Liver (tissue), 8 donors: ENCODE measurements at regions not wholly inside any gene's neighbourhood (a gene's known extent, or its start where the extent isn't known, plus 50 kb on each side); places are given as distances from the start of the nearest gene placed in this dataset.

Experiments
- DNase-seq: peaks from one replicate; pipeline ENCODE4 v3.0.0-alpha.2; 2017; ENCODE audit warnings: low spot score
- H3K27ac ChIP-seq, 2 donors: one replicate each; pipeline ENCODE4 v1.7.0; 2013; ENCODE audit warnings: inconsistent platforms in 2 of 2, low read length in 2 of 2, control low read depth in 1 of 2, low read depth in 1 of 2, mild to moderate bottlenecking in 1 of 2
- H3K27me3 ChIP-seq, 4 donors: one replicate each; pipeline versions ENCODE4 v1.6.1 to v1.7.0; 2013; ENCODE audit warnings: low read length in 3 of 4, inconsistent platforms in 1 of 4, mild to moderate bottlenecking in 1 of 4, moderate library complexity in 1 of 4; ENCODE audit not compliant: control insufficient read depth in 4 of 4, insufficient read depth in 4 of 4
- H3K36me3 ChIP-seq, 4 donors: one replicate each; pipeline versions ENCODE4 v1.6.1 to v1.7.0; 2013; ENCODE audit warnings: low read length in 3 of 4, mild to moderate bottlenecking in 3 of 4, low read depth in 1 of 4, moderate library complexity in 1 of 4; ENCODE audit not compliant: control insufficient read depth in 4 of 4, insufficient read depth in 3 of 4
- H3K4me1 ChIP-seq, 4 donors: one replicate each; pipeline versions ENCODE4 v1.6.1 to v1.7.0; 2013; ENCODE audit warnings: low read length in 3 of 4, mild to moderate bottlenecking in 3 of 4, moderate library complexity in 1 of 4; ENCODE audit not compliant: control insufficient read depth in 4 of 4, insufficient read depth in 4 of 4
- H3K4me3 ChIP-seq, 3 donors: one replicate each; pipeline versions ENCODE4 v1.6.1 to v1.7.0; 2013; ENCODE audit warnings: low read length in 3 of 3, control low read depth in 1 of 3, low read depth in 1 of 3, mild to moderate bottlenecking in 1 of 3
- H3K9ac ChIP-seq, 2 donors: one replicate each; pipeline ENCODE4 v1.7.0; 2013; ENCODE audit warnings: low read length in 2 of 2, mild to moderate bottlenecking in 2 of 2, moderate library complexity in 2 of 2, control low read depth in 1 of 2, low read depth in 1 of 2
- H3K9me3 ChIP-seq, 4 donors: one replicate each; pipeline versions ENCODE4 v1.6.1 to v1.7.0; 2013; ENCODE audit warnings: low read length in 3 of 4; ENCODE audit not compliant: control insufficient read depth in 4 of 4
- FOXA2 ChIP-seq: IDR thresholded peaks from 2 replicates; pipeline ENCODE4 v1.6.1; 2016; ENCODE audit warnings: antibody characterized with exemption
- HNF4A ChIP-seq, 2 donors: conservative IDR thresholded peaks; 2 replicates each; pipeline ENCODE4 v1.6.1; 2016; ENCODE audit warnings: antibody characterized with exemption in 2 of 2, mild to moderate bottlenecking in 2 of 2
- HNF4G ChIP-seq: IDR thresholded peaks from 2 replicates; pipeline ENCODE4 v1.6.1; 2016; ENCODE audit warnings: antibody characterized with exemption
- JUND ChIP-seq, 2 donors: IDR thresholded peaks; 2 replicates each; pipeline ENCODE4 v1.6.1; 2016; ENCODE audit warnings: antibody characterized with exemption in 2 of 2
- MAX ChIP-seq: IDR thresholded peaks from 2 replicates; pipeline ENCODE4 v1.6.1; 2016; ENCODE audit warnings: antibody characterized with exemption
- NR2F2 ChIP-seq: IDR thresholded peaks from 2 replicates; pipeline ENCODE4 v1.6.1; 2016; ENCODE audit warnings: antibody characterized with exemption
- RAD21 ChIP-seq, 2 donors: IDR thresholded peaks; 2 replicates each; pipeline ENCODE4 v1.6.1; 2016; ENCODE audit warnings: antibody characterized with exemption in 2 of 2, mild to moderate bottlenecking in 2 of 2
- REST ChIP-seq: IDR thresholded peaks from 2 replicates; pipeline ENCODE4 v1.6.1; 2016; ENCODE audit warnings: antibody characterized with exemption, mild to moderate bottlenecking
- RXRA ChIP-seq, 2 donors: IDR thresholded peaks; 2 replicates each; pipeline ENCODE4 v1.6.1; 2017 to 2018; ENCODE audit warnings: antibody characterized with exemption in 2 of 2, mild to moderate bottlenecking in 1 of 2
- SP1 ChIP-seq: IDR thresholded peaks from 2 replicates; pipeline ENCODE4 v1.6.1; 2018; ENCODE audit warnings: antibody characterized with exemption, mild to moderate bottlenecking
- TAF1 ChIP-seq: conservative IDR thresholded peaks from 2 replicates; pipeline ENCODE4 v1.6.1; 2016; ENCODE audit warnings: antibody characterized with exemption, mild to moderate bottlenecking
- YY1 ChIP-seq: IDR thresholded peaks from 2 replicates; pipeline ENCODE4 v1.6.1; 2016; ENCODE audit warnings: antibody characterized with exemption, mild to moderate bottlenecking
- whole genome bisulfite sequencing: extraction: QIAGEN DNeasy Blood & Tissue Kit; methylation state at CpG from one replicate; pipeline ENCODE4 v1.1.7; 2013; 5-methylcytosine and 5-hydroxymethylcytosine counted together
- TF ChIP-seq, protein P1 (sequence below): fragments of 150-350 bp; IDR thresholded peaks from 2 replicates; pipeline ENCODE4 v1.5.1; 2017; ENCODE audit warnings: improper control_type of control experiment, low read depth, low read length; ENCODE audit not compliant: missing input control
- TF ChIP-seq, protein P2 (sequence below): IDR thresholded peaks from 2 replicates; pipeline ENCODE4 v1.6.1; 2016; ENCODE audit warnings: antibody characterized with exemption
- donor health status: healthy.
- donor health status: healthy.
- donor health status: healthy.
- donor health status: healthy.
- donor health status: healthy.

- no peak overlapping the region for H3K9ac ChIP-seq
- H3K27me3 ChIP-seq, result no peaks in the 10 kb centered on the region
- no peak overlapping the region for H3K27ac ChIP-seq
- no peaks in the 10 kb centered on the region for H3K36me3 ChIP-seq
- H3K9me3 ChIP-seq, result no peaks in the 10 kb centered on the region
- TF ChIP-seq JUND (IDR thresholded peaks at IDR 0.05), result no peak
- no peak for DNase-seq
- no peak overlapping the region for H3K4me3 ChIP-seq
- H3K4me1 ChIP-seq, result peaks cover 5 to 22% (median 9%) of the 10 kb centered on the region in 4 donors
- 78% methylated on average over 3 of the region's 3 CpGs for WGBS
Observed at GRCh38 chr9:89845321-89845720, 240.5 kb downstream of the GADD45G start.

GRCh38 chr9:89845862-89846261, 241.1 kb downstream of the GADD45G start:
- no peaks in the 10 kb centered on the region for H3K36me3 ChIP-seq
- H3K9ac ChIP-seq, result no peak overlapping the region
- H3K9me3 ChIP-seq, result no peaks in the 10 kb centered on the region
- no peak for TF ChIP-seq HNF4G
- TF ChIP-seq, protein P1, sequence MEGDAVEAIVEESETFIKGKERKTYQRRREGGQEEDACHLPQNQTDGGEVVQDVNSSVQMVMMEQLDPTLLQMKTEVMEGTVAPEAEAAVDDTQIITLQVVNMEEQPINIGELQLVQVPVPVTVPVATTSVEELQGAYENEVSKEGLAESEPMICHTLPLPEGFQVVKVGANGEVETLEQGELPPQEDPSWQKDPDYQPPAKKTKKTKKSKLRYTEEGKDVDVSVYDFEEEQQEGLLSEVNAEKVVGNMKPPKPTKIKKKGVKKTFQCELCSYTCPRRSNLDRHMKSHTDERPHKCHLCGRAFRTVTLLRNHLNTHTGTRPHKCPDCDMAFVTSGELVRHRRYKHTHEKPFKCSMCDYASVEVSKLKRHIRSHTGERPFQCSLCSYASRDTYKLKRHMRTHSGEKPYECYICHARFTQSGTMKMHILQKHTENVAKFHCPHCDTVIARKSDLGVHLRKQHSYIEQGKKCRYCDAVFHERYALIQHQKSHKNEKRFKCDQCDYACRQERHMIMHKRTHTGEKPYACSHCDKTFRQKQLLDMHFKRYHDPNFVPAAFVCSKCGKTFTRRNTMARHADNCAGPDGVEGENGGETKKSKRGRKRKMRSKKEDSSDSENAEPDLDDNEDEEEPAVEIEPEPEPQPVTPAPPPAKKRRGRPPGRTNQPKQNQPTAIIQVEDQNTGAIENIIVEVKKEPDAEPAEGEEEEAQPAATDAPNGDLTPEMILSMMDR, result no peak
- no peak for TF ChIP-seq RAD21 (IDR thresholded peaks at IDR 0.05)
- TF ChIP-seq SP1, result no peak
- no peak for TF ChIP-seq NR2F2
- no peak for TF ChIP-seq TAF1
- TF ChIP-seq HNF4A (conservative IDR thresholded peaks at IDR 0.05), result no peak
- no peak for TF ChIP-seq REST
- no peak overlapping the region for H3K4me3 ChIP-seq
- no peak for DNase-seq
- 93% methylated on average over 9 of the region's 9 CpGs for WGBS
- peaks cover 5 to 22% (median 9%) of the 10 kb centered on the region in 4 donors for H3K4me1 ChIP-seq
- no peaks in the 10 kb centered on the region for H3K27me3 ChIP-seq
- H3K27ac ChIP-seq, result no peak overlapping the region

DNA sequence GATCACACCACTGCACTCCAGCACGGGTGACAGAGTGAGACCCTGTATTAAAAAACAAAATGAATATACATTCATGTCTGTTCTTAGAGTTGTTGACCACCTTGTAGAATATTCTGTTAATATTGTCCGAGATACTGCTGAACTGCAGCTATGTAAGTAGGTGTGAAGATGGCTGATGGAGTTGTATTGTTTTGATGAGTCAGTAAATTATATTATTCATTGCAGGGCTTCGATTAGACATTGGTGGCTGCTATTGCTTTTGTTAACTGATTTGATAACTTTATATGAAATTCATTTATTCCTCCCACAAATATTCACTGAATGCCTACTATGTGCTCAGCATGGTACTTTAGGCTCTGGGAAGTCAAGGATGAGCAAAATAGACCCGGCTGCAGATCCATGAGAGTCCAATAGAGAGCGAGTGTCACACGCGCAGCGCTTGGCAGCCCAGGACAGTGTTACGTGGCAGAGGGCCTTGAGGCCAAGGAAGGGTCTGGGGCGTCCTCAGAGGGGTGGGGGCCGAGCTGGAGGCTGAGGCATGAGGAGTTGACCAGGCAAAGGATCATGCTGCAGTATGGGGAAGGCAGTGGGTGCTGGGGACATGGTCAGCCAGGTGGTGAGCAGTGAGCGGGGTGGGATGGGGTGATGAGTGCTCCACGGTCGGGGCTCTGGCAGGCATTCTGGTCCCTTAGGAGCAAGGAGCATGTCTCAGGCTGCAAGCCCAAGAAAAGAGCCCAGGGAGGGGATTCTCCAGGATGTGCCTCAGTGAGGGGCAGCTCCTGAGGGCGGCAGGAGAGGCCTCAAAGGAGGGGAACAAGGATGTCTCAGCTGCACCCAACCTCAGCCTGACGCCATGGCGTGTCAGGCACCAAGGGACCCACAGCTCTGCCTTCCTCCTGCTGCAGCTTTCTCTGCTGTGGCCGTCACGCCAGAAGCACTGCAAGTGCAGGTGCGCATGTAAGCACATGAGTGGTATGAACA, 243.5 kb downstream of the GADD45G start:
- no peak for DNase-seq
- H3K4me1 ChIP-seq, result peaks cover 0 to 5% (median 0%) of the 10 kb centered on the region in 4 donors
- 86% methylated on average over 20 of the region's 20 CpGs for WGBS
- no peak for TF ChIP-seq RXRA (IDR thresholded peaks at IDR 0.05)
- no peak for TF ChIP-seq MAX
- TF ChIP-seq, protein P1, result no peak
- no peak for TF ChIP-seq REST
- TF ChIP-seq TAF1, result no peak
- TF ChIP-seq HNF4G, result no peak
- TF ChIP-seq RAD21 (IDR thresholded peaks at IDR 0.05), result no peak
- TF ChIP-seq FOXA2, result no peak
- no peak for TF ChIP-seq YY1
- TF ChIP-seq, protein P2, sequence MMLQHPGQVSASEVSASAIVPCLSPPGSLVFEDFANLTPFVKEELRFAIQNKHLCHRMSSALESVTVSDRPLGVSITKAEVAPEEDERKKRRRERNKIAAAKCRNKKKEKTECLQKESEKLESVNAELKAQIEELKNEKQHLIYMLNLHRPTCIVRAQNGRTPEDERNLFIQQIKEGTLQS, result no peak

More for the DNA sequence above, 243.5 kb downstream of the GADD45G start:
- no peaks in the 10 kb centered on the region for H3K9me3 ChIP-seq
- no peaks in the 10 kb centered on the region for H3K27me3 ChIP-seq
- H3K36me3 ChIP-seq, result no peaks in the 10 kb centered on the region
- no peak overlapping the region for H3K27ac ChIP-seq
- no peak overlapping the region for H3K9ac ChIP-seq
- no peak overlapping the region for H3K4me3 ChIP-seq
